Fibroblast of lung (primary cell): ENCODE measurements at regions not wholly inside any gene's neighbourhood (a gene's known extent, or its start where the extent isn't known, plus 50 kb on each side); places are given as distances from the start of the nearest gene placed in this dataset.

Experiments
- DNase-seq, 2 donors: peaks; one replicate each; pipeline versions ENCODE4 v3.0.0 to v3.0.0-alpha.2; 2010; ENCODE audit warnings: low read depth in 2 of 2
- H2AFZ ChIP-seq: 2 replicates; pipeline ENCODE4 v1.5.1; 2012; ENCODE audit warnings: low read length, control low read depth, inconsistent platforms
- H3K27ac ChIP-seq: 2 replicates; pipeline ENCODE4 v1.5.1; 2011; ENCODE audit warnings: low read length, control low read depth; ENCODE audit not compliant: insufficient read depth
- H3K27me3 ChIP-seq: 2 replicates; pipeline ENCODE4 v1.5.1; 2011; ENCODE audit warnings: mild to moderate bottlenecking, low read length; ENCODE audit not compliant: control insufficient read depth, insufficient read depth
- H3K36me3 ChIP-seq: 2 replicates; pipeline ENCODE4 v1.5.1; 2011; ENCODE audit warnings: low read length; ENCODE audit not compliant: control insufficient read depth, insufficient read depth
- H3K4me1 ChIP-seq: 2 replicates; pipeline ENCODE4 v1.5.1; 2011; ENCODE audit warnings: low read length; ENCODE audit not compliant: control insufficient read depth, insufficient read depth; ENCODE audit errors: extremely low read depth
- H3K4me2 ChIP-seq: 2 replicates; pipeline ENCODE4 v1.5.1; 2011; ENCODE audit warnings: low read length, control low read depth; ENCODE audit not compliant: insufficient read depth; ENCODE audit errors: extremely low read depth
- H3K4me3 ChIP-seq, 4 experiments: fragments of 200-600 bp in 1 of 4; sonication (generic) in 1 of 4; replicated peaks in 1 of 4; 2 replicates each; pipeline ENCODE4 v1.5.1; 2011 to 2016; ENCODE audit warnings: low read length in 4 of 4, low read depth in 3 of 4, mild to moderate bottlenecking in 3 of 4, control low read depth in 2 of 4, inconsistent platforms in 1 of 4, mixed read lengths in 1 of 4; ENCODE audit not compliant: insufficient read depth in 1 of 4; ENCODE audit errors: control extremely low read depth in 1 of 4
- H3K79me2 ChIP-seq: 2 replicates; pipeline ENCODE4 v1.5.1; 2012; ENCODE audit warnings: mild to moderate bottlenecking, low read length, inconsistent platforms; ENCODE audit not compliant: control insufficient read depth, insufficient read depth
- H3K9ac ChIP-seq: 2 replicates; pipeline ENCODE4 v1.5.1; 2011; ENCODE audit warnings: mild to moderate bottlenecking, low read length, control low read depth; ENCODE audit not compliant: insufficient read depth
- H3K9me3 ChIP-seq: 2 replicates; pipeline ENCODE4 v1.5.1; 2012; ENCODE audit warnings: low read depth, low read length; ENCODE audit not compliant: control insufficient read depth, insufficient read depth
- H4K20me1 ChIP-seq: 2 replicates; pipeline ENCODE4 v1.5.1; 2011; ENCODE audit warnings: low read length; ENCODE audit not compliant: control insufficient read depth, insufficient read depth; ENCODE audit errors: extremely low read depth
- EZH2 ChIP-seq: IDR thresholded peaks from 2 replicates; pipeline ENCODE4 v1.5.1; 2012; ENCODE audit warnings: low read length, control low read depth, mild to moderate bottlenecking; ENCODE audit errors: missing control alignments
- TF ChIP-seq, protein P1 (sequence below), 2 donors: IDR thresholded peaks in 1 of 2; conservative IDR thresholded peaks in 1 of 2; 1 replicate in 1 of 2; 2 replicates in 1 of 2; pipeline ENCODE4 v1.5.1; 2011 to 2012; ENCODE audit warnings: low read length in 2 of 2, control low read depth in 1 of 2, inconsistent platforms in 1 of 2, low read depth in 1 of 2, mild to moderate bottlenecking in 1 of 2

DNA sequence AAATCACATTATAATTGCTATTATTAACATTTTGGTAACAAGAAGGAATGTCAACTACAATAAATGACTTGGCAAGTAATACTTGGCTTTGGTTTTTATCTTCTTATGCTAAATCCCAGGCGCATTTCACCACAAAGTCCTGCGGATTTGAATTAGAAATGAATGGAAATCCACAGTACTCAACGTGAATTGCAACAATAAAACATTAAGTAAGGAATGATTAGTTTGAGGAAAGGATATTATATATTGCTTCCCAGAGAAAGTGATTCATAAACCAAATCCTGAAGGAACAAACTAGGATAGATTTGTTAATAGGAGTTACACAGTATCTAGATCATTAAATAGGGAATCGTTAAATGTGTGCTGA, 1089.7 kb downstream of the TRHDE start:
- no peak overlapping the region for H3K4me2 ChIP-seq
- no peaks in the 10 kb centered on the region for H3K4me1 ChIP-seq
- no peaks in the 10 kb centered on the region for H3K9me3 ChIP-seq
- no peak overlapping the region for H3K27ac ChIP-seq
- no peaks in the 10 kb centered on the region for H4K20me1 ChIP-seq
- no peaks in the 10 kb centered on the region for H3K27me3 ChIP-seq
- no peak for DNase-seq
- TF ChIP-seq, protein P1, sequence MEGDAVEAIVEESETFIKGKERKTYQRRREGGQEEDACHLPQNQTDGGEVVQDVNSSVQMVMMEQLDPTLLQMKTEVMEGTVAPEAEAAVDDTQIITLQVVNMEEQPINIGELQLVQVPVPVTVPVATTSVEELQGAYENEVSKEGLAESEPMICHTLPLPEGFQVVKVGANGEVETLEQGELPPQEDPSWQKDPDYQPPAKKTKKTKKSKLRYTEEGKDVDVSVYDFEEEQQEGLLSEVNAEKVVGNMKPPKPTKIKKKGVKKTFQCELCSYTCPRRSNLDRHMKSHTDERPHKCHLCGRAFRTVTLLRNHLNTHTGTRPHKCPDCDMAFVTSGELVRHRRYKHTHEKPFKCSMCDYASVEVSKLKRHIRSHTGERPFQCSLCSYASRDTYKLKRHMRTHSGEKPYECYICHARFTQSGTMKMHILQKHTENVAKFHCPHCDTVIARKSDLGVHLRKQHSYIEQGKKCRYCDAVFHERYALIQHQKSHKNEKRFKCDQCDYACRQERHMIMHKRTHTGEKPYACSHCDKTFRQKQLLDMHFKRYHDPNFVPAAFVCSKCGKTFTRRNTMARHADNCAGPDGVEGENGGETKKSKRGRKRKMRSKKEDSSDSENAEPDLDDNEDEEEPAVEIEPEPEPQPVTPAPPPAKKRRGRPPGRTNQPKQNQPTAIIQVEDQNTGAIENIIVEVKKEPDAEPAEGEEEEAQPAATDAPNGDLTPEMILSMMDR (conservative IDR thresholded peaks at IDR 0.05 in 1 of 2, IDR thresholded peaks at IDR 0.05 in 1 of 2; ENCODE audit: low read depth in 1 of 2, low read length in 2 of 2) = no peak
- no peak for TF ChIP-seq EZH2
- H3K36me3 ChIP-seq = no peaks in the 10 kb centered on the region
- no peak overlapping the region for H3K9ac ChIP-seq
- H2AFZ ChIP-seq = no peak overlapping the region
- no peak overlapping the region for H3K4me3 ChIP-seq
- no peaks in the 10 kb centered on the region for H3K79me2 ChIP-seq

DNA sequence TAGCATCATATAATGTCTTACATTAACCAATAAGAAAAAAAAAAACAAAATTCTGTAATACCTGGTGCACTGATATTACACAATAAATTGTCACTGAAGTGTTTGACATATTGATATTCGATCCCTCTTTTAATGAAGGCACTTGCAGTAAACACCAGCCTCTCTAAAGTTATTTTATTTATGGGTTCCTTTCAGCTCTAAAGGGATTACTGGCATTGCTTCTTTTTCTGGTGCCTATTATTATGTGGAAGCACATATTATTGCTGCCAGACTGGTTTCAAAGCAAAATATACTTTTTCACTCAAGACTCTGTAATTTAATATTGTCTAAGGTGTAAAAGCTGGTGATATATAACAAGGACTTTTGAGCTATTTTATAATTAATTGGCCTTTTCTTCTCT, 1090.5 kb downstream of the TRHDE start:
- no peak for DNase-seq
- H3K36me3 ChIP-seq = no peaks in the 10 kb centered on the region
- no peaks in the 10 kb centered on the region for H3K79me2 ChIP-seq
- no peaks in the 10 kb centered on the region for H3K27me3 ChIP-seq
- H3K4me3 ChIP-seq = no peak overlapping the region
- H3K9ac ChIP-seq = no peak overlapping the region
- H4K20me1 ChIP-seq = no peaks in the 10 kb centered on the region
- no peak overlapping the region for H3K27ac ChIP-seq
- TF ChIP-seq, protein P1 (conservative IDR thresholded peaks at IDR 0.05 in 1 of 2, IDR thresholded peaks at IDR 0.05 in 1 of 2; ENCODE audit: low read depth in 1 of 2, low read length in 2 of 2) = no peak
- no peak for TF ChIP-seq EZH2
- no peak overlapping the region for H2AFZ ChIP-seq
- no peaks in the 10 kb centered on the region for H3K4me1 ChIP-seq
- no peaks in the 10 kb centered on the region for H3K9me3 ChIP-seq
- H3K4me2 ChIP-seq = no peak overlapping the region

DNA sequence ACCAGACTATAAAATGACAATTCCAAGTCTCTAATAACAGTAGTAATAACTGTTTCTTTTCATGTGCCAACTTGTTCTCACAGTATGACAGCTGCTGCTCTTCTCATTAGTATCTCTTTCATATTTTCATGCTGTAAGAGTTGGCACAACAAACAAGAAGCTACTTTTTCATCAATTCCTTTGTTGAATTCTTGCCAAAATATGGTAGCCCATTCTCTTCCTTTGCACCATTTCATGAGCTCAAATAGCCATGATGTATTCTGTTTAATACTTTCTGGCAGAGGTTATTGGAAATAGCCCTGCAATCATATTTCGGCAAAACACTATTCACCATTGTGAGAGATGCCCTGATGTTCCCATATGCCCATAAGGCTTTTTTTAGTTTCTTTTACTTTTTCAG, 1100.7 kb downstream of the TRHDE start:
- H3K4me2 ChIP-seq = no peak overlapping the region
- H3K27ac ChIP-seq = no peak overlapping the region
- H3K4me3 ChIP-seq = no peak overlapping the region
- no peaks in the 10 kb centered on the region for H4K20me1 ChIP-seq
- H3K4me1 ChIP-seq = no peaks in the 10 kb centered on the region
- no peaks in the 10 kb centered on the region for H3K36me3 ChIP-seq
- no peaks in the 10 kb centered on the region for H3K9me3 ChIP-seq
- no peaks in the 10 kb centered on the region for H3K79me2 ChIP-seq
- H3K9ac ChIP-seq = no peak overlapping the region
- TF ChIP-seq, protein P1 (conservative IDR thresholded peaks at IDR 0.05 in 1 of 2, IDR thresholded peaks at IDR 0.05 in 1 of 2; ENCODE audit: low read depth in 1 of 2, low read length in 2 of 2) = no peak
- no peak for TF ChIP-seq EZH2
- no peak for DNase-seq
- H2AFZ ChIP-seq = no peak overlapping the region
- no peaks in the 10 kb centered on the region for H3K27me3 ChIP-seq
